ENCODE measurements at regions not wholly inside any gene's neighbourhood (a gene's known extent, or its start where the extent isn't known, plus 50 kb on each side); places are given as distances from the start of the nearest gene placed in this dataset.

DNA sequence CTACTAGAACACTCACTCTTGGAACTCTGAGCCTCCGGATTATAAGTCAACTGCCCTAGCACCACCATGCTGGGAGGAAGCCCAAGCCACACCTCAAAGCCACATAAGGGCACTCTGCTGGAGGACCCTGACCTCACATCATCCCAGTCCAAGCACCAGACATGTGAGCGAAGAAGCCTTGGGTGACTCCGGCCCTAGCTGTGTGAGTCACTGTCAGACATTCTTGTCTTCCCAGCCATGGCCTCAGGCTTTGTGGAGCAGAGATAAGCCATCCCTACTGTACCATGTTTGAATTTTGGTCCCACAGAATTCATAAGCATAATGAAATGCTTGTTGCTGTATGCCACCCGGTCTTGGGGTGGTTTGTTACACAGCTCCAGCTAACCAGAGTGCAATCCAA, 247.7 kb downstream of the SOD2 start:
- TF ChIP-seq, protein P1, sequence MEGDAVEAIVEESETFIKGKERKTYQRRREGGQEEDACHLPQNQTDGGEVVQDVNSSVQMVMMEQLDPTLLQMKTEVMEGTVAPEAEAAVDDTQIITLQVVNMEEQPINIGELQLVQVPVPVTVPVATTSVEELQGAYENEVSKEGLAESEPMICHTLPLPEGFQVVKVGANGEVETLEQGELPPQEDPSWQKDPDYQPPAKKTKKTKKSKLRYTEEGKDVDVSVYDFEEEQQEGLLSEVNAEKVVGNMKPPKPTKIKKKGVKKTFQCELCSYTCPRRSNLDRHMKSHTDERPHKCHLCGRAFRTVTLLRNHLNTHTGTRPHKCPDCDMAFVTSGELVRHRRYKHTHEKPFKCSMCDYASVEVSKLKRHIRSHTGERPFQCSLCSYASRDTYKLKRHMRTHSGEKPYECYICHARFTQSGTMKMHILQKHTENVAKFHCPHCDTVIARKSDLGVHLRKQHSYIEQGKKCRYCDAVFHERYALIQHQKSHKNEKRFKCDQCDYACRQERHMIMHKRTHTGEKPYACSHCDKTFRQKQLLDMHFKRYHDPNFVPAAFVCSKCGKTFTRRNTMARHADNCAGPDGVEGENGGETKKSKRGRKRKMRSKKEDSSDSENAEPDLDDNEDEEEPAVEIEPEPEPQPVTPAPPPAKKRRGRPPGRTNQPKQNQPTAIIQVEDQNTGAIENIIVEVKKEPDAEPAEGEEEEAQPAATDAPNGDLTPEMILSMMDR (conservative IDR thresholded peaks at IDR 0.05; ENCODE audit: low read length), result no peak
- no peak for TF ChIP-seq EZH2phosphoT487 (IDR thresholded peaks at IDR 0.05; ENCODE audit: borderline replicate concordance, low read depth, low read length)

Measured in OCI-LY7 (cell line).